Loucy (cell line): ENCODE measurements at regions not wholly inside any gene's neighbourhood (a gene's known extent, or its start where the extent isn't known, plus 50 kb on each side); places are given as distances from the start of the nearest gene placed in this dataset.
"Not testable (repeated sequence)": the region's sequence is repeated elsewhere in the genome, so short reads cannot be mapped to it uniquely, and the experiment has no call there.

Experiments used
- EZH2phosphoT487 ChIP-seq: fragments of 200-600 bp; IDR thresholded peaks from 2 replicates; pipeline ENCODE4 v1.6.1; 2018; ENCODE audit warnings: antibody characterized with exemption, mild to moderate bottlenecking, moderate library complexity, borderline replicate concordance
- TF ChIP-seq, protein P1 (sequence below): fragments of 200-600 bp; sonication (generic); conservative IDR thresholded peaks from 2 replicates; pipeline ENCODE4 v1.5.1; 2014; ENCODE audit warnings: mild to moderate bottlenecking, antibody characterized with exemption, low read length

DNA sequence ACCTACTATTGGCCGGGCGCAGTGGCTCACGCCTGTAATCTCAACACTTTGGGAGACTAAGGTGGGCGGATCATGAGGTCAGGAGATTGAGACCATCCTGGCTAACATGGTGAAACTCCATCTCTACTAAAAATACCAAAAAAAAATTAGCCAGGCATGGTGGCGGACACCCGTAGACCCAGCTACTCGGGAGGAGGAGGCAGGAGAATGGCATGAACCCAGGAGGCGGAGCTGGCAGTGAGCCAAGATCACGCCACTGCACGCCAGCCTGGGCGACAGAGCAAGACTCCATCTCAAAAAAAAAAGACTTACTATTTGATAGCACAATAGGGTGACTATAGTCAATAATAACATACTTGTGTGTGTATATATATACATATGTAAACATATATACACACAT is 92.7 kb upstream of the EEPD1 start:
- not testable (repeated sequence) for TF ChIP-seq EZH2phosphoT487
- TF ChIP-seq, protein P1, sequence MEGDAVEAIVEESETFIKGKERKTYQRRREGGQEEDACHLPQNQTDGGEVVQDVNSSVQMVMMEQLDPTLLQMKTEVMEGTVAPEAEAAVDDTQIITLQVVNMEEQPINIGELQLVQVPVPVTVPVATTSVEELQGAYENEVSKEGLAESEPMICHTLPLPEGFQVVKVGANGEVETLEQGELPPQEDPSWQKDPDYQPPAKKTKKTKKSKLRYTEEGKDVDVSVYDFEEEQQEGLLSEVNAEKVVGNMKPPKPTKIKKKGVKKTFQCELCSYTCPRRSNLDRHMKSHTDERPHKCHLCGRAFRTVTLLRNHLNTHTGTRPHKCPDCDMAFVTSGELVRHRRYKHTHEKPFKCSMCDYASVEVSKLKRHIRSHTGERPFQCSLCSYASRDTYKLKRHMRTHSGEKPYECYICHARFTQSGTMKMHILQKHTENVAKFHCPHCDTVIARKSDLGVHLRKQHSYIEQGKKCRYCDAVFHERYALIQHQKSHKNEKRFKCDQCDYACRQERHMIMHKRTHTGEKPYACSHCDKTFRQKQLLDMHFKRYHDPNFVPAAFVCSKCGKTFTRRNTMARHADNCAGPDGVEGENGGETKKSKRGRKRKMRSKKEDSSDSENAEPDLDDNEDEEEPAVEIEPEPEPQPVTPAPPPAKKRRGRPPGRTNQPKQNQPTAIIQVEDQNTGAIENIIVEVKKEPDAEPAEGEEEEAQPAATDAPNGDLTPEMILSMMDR, result not testable (repeated sequence)
